Keratinocyte (primary cell): ENCODE measurements at regions not wholly inside any gene's neighbourhood (a gene's known extent, or its start where the extent isn't known, plus 50 kb on each side); places are given as distances from the start of the nearest gene placed in this dataset.

Source experiments
- CTCF ChIP-seq, 3 experiments: IDR thresholded peaks in 1 of 3; conservative IDR thresholded peaks in 1 of 3; optimal IDR thresholded peaks in 1 of 3; 2 replicates in 2 of 3; 3 replicates in 1 of 3; pipeline versions ENCODE3 to v1.5.1; 2011; ENCODE audit warnings: low read length in 3 of 3, mild to moderate bottlenecking in 3 of 3, moderate library complexity in 2 of 3, control low read depth in 1 of 3, inconsistent platforms in 1 of 3; ENCODE audit not compliant: insufficient read depth in 2 of 3; ENCODE audit errors: extremely low read depth in 1 of 3
- EZH2 ChIP-seq: IDR thresholded peaks from one replicate; pipeline ENCODE4 v1.6.1; 2012; ENCODE audit warnings: inconsistent platforms, mild to moderate bottlenecking, low read length, moderate library complexity

- TF ChIP-seq CTCF (optimal IDR thresholded peaks at IDR 0.05 in 1 of 3, IDR thresholded peaks at IDR 0.05 in 1 of 3, conservative IDR thresholded peaks at IDR 0.05 in 1 of 3; ENCODE audit: extremely low read depth in 1 of 3, insufficient read depth in 2 of 3, low read length in 3 of 3) (no peak), EZH2 (no peak)
Observed at GRCh38 chrX:117093319-117093718, 630.5 kb upstream of the CT83 start.
